ENCODE measurements at regions not wholly inside any gene's neighbourhood (a gene's known extent, or its start where the extent isn't known, plus 50 kb on each side); places are given as distances from the start of the nearest gene placed in this dataset.

GRCh38 chr2:62374301-62375112 lies 131.5 kb downstream of the TMEM17 start (continued):
- TF ChIP-seq ZNF219 (CRISPR knock-in tag; IDR thresholded peaks at IDR 0.05; ENCODE audit: borderline replicate concordance) (no peak), ATF3 (CRISPR knock-in tag; conservative IDR thresholded peaks at IDR 0.05) (no peak), FOXJ3 (CRISPR knock-in tag; IDR thresholded peaks at IDR 0.05; ENCODE audit: borderline replicate concordance) (no peak), ETV6 (CRISPR knock-in tag; IDR thresholded peaks at IDR 0.05) (no peak)

- TF ChIP-seq E2F4 (CRISPR knock-in tag; IDR thresholded peaks at IDR 0.05; ENCODE audit: borderline replicate concordance, low read depth) (no peak), ATF1 (CRISPR knock-in tag; IDR thresholded peaks at IDR 0.05) (no peak), TP53 (CRISPR knock-in tag; IDR thresholded peaks at IDR 0.05) (no peak), ZNF281 (CRISPR knock-in tag; IDR thresholded peaks at IDR 0.05) (no peak), JUN (CRISPR knock-in tag; IDR thresholded peaks at IDR 0.05) (no peak)
- DNase-seq (ENCODE audit: low spot score), result no peak
- ATAC-seq, result no peak; the same call in 1 of the 2 replicates
- POLR2A ChIA-PET, result no interaction called here
- Mint-ChIP-seq H3K9me3 (peaks cover 32% of the 10 kb centered on the region), H3K4me3 (no peak overlapping the region), H3K4me1 (peaks cover 24% of the 10 kb centered on the region), H3K36me3 (peaks cover 25% of the 10 kb centered on the region), H3K27ac (no peak overlapping the region), H3K27me3 (ENCODE audit: low read depth) (no peaks in the 10 kb centered on the region)
- CTCF ChIA-PET, result no interaction called here
Measured at GRCh38 chr2:62372824-62373223, 133.2 kb downstream of the TMEM17 start.

GRCh38 chr2:62370321-62371250 lies 135.4 kb downstream of the TMEM17 start:
- H3K27ac Mint-ChIP-seq, result 0 out of 2 replicates have a peak overlapping the region, but pooled peaks have one; percentile 68
- TF ChIP-seq ZNF532 (CRISPR knock-in tag; IDR thresholded peaks at IDR 0.05; ENCODE audit: borderline replicate concordance) (no peak), E2F4 (CRISPR knock-in tag; IDR thresholded peaks at IDR 0.05; ENCODE audit: borderline replicate concordance, low read depth) (no peak), GABPB1 (CRISPR knock-in tag; IDR thresholded peaks at IDR 0.05) (no peak)
- peaks cover 19% of the 10 kb centered on the region for H3K9me3 Mint-ChIP-seq
- CTCF ChIA-PET, result no interaction called here
- no peak overlapping the region for H3K4me3 Mint-ChIP-seq
- no peaks in the 10 kb centered on the region for H3K27me3 Mint-ChIP-seq (ENCODE audit: low read depth)
- H3K4me1 Mint-ChIP-seq, result peaks cover 31% of the 10 kb centered on the region
- peaks cover 22% of the 10 kb centered on the region for H3K36me3 Mint-ChIP-seq
- DNase-seq (ENCODE audit: low spot score), result no peak
- no peak for ATAC-seq
- POLR2A ChIA-PET, result no interaction called here

All from WTC11 (cell line).